ENCODE measurements at regions not wholly inside any gene's neighbourhood (a gene's known extent, or its start where the extent isn't known, plus 50 kb on each side); places are given as distances from the start of the nearest gene placed in this dataset.

DNA sequence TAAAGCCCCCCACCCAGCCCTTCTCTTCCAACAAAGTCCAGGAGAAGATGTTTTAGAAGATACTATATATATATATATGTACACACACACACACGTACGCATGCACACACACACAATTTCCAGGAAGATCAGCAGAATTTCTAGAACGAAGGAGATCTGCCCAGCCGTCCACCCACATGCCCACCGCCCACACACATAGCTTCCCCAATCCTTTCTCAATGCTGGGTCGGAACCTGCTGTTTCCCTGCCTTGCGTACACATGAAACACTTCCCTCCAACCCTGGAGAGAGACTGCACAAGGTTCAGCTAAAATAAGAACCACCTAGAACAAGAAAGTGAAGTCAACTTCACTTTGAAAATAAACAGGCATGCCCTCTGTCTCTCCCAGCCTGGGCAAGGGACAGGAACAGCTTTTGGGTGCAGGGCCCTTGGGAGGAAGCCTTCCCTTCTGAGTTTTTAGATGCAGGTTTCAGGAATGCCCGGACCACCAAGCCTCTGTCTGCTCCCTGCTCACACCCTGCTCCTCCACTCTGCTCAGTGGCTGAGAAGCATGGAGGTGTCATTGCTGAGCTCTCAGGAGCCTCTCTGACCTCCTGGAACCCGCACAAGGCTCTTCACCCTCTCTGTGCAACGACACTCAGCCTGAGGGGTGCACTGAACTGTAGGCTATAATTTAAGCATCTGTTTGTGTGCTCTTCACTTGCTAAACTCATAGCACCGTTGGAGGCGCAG is 149.4 kb downstream of the C5orf15 start:
- no peak for TF ChIP-seq NANOG (IDR thresholded peaks at IDR 0.05; ENCODE audit: insufficient read depth, low read depth, low read length, poor library complexity, severe bottlenecking)
- TF ChIP-seq EZH2 (IDR thresholded peaks at IDR 0.05; ENCODE audit: low read depth, low read length, severe bottlenecking): no peak
- no peak for TF ChIP-seq BRCA1 (IDR thresholded peaks at IDR 0.05; ENCODE audit: low read depth, low read length)
- no peak for TF ChIP-seq RAD21 (IDR thresholded peaks at IDR 0.05 in 1 of 2, conservative IDR thresholded peaks at IDR 0.05 in 1 of 2; ENCODE audit: low read depth in 2 of 2, low read length in 2 of 2)
